A549 (cell line): ENCODE measurements at regions not wholly inside any gene's neighbourhood (a gene's known extent, or its start where the extent isn't known, plus 50 kb on each side); places are given as distances from the start of the nearest gene placed in this dataset.

Source experiments
- ATAC-seq, 2 experiments: fragments of 200-7000 bp in 1 of 2; fragments of >200 bp in 1 of 2; cut with Nextera tagmentation in 1 of 2; cut with Tn5 transposase in 1 of 2; 3 replicates each; pipeline versions ENCODE4 v1.8.0 to v1.9.1; 2018 to 2020; ENCODE audit warnings: mild to moderate bottlenecking in 1 of 2, moderate library complexity in 1 of 2
- CTCF ChIA-PET: fragments of 300-600 bp; sonication (Branson Sonifier 250); formaldehyde crosslinking; extraction: SDS; loops from one replicate; lab custom pipeline; 2021; ENCODE audit warnings: antibody characterized with exemption, inconsistent platforms; lab: Yijun Ruan, JAX
- POLR2A ChIA-PET: fragments of 350-600 bp; formaldehyde crosslinking; extraction: SDS; loops from one replicate; lab custom pipeline; 2021; ENCODE audit warnings: antibody characterized with exemption, inconsistent platforms; lab: Yijun Ruan, JAX
- DNase-seq, 2 experiments: peaks; one replicate each; pipeline versions ENCODE4 v3.0.0 to v3.0.0-alpha.2; 2011 to 2016; ENCODE audit warnings: low read depth in 1 of 2, low spot score in 1 of 2
- FAIRE-seq: peaks from 2 replicates; lab custom pipeline; 2011; peaks lifted over from hg19 to GRCh38; lab: Jason Lieb, UNC
- H3K27ac ChIP-seq, 2 experiments: fragments of >200 bp; sonication (Bioruptor Twin); formaldehyde crosslinking; 3 replicates each; pipeline ENCODE4 v1.5.1; 2016 to 2017
- H3K4me1 ChIP-seq: fragments of >200 bp; sonication (Bioruptor Twin); formaldehyde crosslinking; 3 replicates; pipeline ENCODE4 v1.6.1; 2016
- H3K4me2 ChIP-seq: fragments of >200 bp; sonication (Bioruptor Twin); formaldehyde crosslinking; 3 replicates; pipeline ENCODE4 v1.6.1; 2016
- H3K4me3 ChIP-seq: fragments of >200 bp; sonication (Bioruptor Twin); formaldehyde crosslinking; 3 replicates; pipeline ENCODE4 v1.5.1; 2016
- H3K9me3 ChIP-seq: fragments of >200 bp; sonication (Bioruptor Twin); formaldehyde crosslinking; 3 replicates; pipeline ENCODE4 v1.6.1; 2016
- BHLHE40 ChIP-seq: IDR thresholded peaks from 2 replicates; pipeline ENCODE4 v1.6.1; 2012; ENCODE audit warnings: low read depth, low read length, inconsistent platforms
- CBX8 ChIP-seq: fragments of 200-600 bp; sonication (generic); IDR thresholded peaks from 2 replicates; pipeline ENCODE4 v1.6.1; 2016
- CEBPB ChIP-seq, 2 experiments: fragments of >200 bp in 1 of 2; sonication (Bioruptor Twin) in 1 of 2; formaldehyde crosslinking in 1 of 2; IDR thresholded peaks; 2 replicates each; pipeline ENCODE4 v1.6.1; 2012 to 2016
- CHD4 ChIP-seq: fragments of 200-600 bp; sonication (generic); IDR thresholded peaks from 2 replicates; pipeline ENCODE4 v1.6.1; 2016; ENCODE audit warnings: antibody characterized with exemption, mild to moderate bottlenecking, borderline replicate concordance
- CTCF ChIP-seq: fragments of >200 bp; sonication (Bioruptor Twin); formaldehyde crosslinking; IDR thresholded peaks from 3 replicates; pipeline ENCODE4 v1.5.1; 2016
- EHF ChIP-seq: fragments of 250-450 bp; sonication (Bioruptor Pico); IDR thresholded peaks from 2 replicates; pipeline ENCODE4 v1.5.0; 2020; ENCODE audit warnings: mild to moderate bottlenecking
- FOSL2 ChIP-seq, 2 experiments: fragments of 450-650 bp in 1 of 2; fragments of >200 bp in 1 of 2; sonication (Bioruptor Twin) in 1 of 2; formaldehyde crosslinking; IDR thresholded peaks; 2 replicates each; pipeline versions ENCODE4 v1.5.0 to v1.6.1; 2016 to 2020; ENCODE audit warnings: mild to moderate bottlenecking in 1 of 2, moderate library complexity in 1 of 2
- HDAC2 ChIP-seq: fragments of 200-600 bp; sonication (generic); IDR thresholded peaks from 2 replicates; pipeline ENCODE4 v1.6.1; 2016
- JUN ChIP-seq, 2 experiments: fragments of >200 bp; sonication (Bioruptor Twin); formaldehyde crosslinking; IDR thresholded peaks; 2 replicates in 1 of 2; 3 replicates in 1 of 2; pipeline ENCODE4 v1.6.1; 2016 to 2017
- JUNB ChIP-seq: fragments of >200 bp; sonication (Bioruptor Twin); formaldehyde crosslinking; IDR thresholded peaks from 2 replicates; pipeline ENCODE4 v1.6.1; 2016
- MAX ChIP-seq: IDR thresholded peaks from 2 replicates; pipeline ENCODE4 v1.6.1; 2012
- MAZ ChIP-seq: fragments of 150-350 bp; IDR thresholded peaks from 2 replicates; pipeline ENCODE4 v1.6.1; 2014; ENCODE audit warnings: antibody characterized with exemption, low read depth, low read length, borderline replicate concordance
- NPAS2 ChIP-seq: fragments of 250-450 bp; sonication (Bioruptor Pico); IDR thresholded peaks from 2 replicates; pipeline ENCODE4 v1.8.0; 2022; ENCODE audit warnings: mild to moderate bottlenecking, moderate library complexity, borderline replicate concordance
- NR3C1 ChIP-seq: fragments of >200 bp; sonication (Bioruptor Twin); formaldehyde crosslinking; IDR thresholded peaks from 3 replicates; pipeline ENCODE4 v1.6.1; 2017
- PBX3 ChIP-seq: IDR thresholded peaks from 2 replicates; pipeline ENCODE4 v1.6.1; 2012
- PHF8 ChIP-seq: fragments of 200-600 bp; sonication (generic); IDR thresholded peaks from 2 replicates; pipeline ENCODE4 v1.6.1; 2016; ENCODE audit warnings: low read depth, mild to moderate bottlenecking, antibody characterized with exemption, moderate library complexity, borderline replicate concordance
- POLR2A ChIP-seq: IDR thresholded peaks from 2 replicates; pipeline ENCODE4 v1.6.1; 2012; ENCODE audit warnings: mild to moderate bottlenecking, low read length
- POLR2AphosphoS2 ChIP-seq: conservative IDR thresholded peaks from 2 replicates; pipeline ENCODE4 v1.6.1; 2012; ENCODE audit warnings: low read length, improper control_type of control experiment, inconsistent platforms
- RAD21 ChIP-seq, 2 experiments: fragments of >200 bp in 1 of 2; sonication (Bioruptor Twin) in 1 of 2; formaldehyde crosslinking in 1 of 2; IDR thresholded peaks in 1 of 2; conservative IDR thresholded peaks in 1 of 2; 2 replicates in 1 of 2; 3 replicates in 1 of 2; pipeline ENCODE4 v1.6.1; 2012 to 2018; ENCODE audit warnings: inconsistent platforms in 1 of 2
- REST ChIP-seq: fragments of 200-600 bp; sonication (generic); IDR thresholded peaks from 2 replicates; pipeline ENCODE4 v1.6.1; 2016; ENCODE audit warnings: antibody characterized with exemption, mild to moderate bottlenecking, moderate library complexity
- SREBF2 ChIP-seq: fragments of 450-650 bp; IDR thresholded peaks from 2 replicates; pipeline ENCODE4 v1.6.1; 2014; ENCODE audit warnings: mild to moderate bottlenecking, moderate library complexity
- TP53 ChIP-seq: fragments of 250-450 bp; sonication (Bioruptor Pico); IDR thresholded peaks from 2 replicates; pipeline ENCODE4 v1.5.0; 2021; ENCODE audit warnings: mild to moderate bottlenecking, moderate library complexity
- USF2 ChIP-seq: fragments of 450-650 bp; IDR thresholded peaks from 2 replicates; pipeline ENCODE4 v1.6.1; 2014; ENCODE audit warnings: antibody characterized with exemption
- ZC3H11A ChIP-seq: fragments of 450-650 bp; IDR thresholded peaks from 2 replicates; pipeline ENCODE4 v1.6.1; 2014; ENCODE audit warnings: antibody characterized with exemption, mild to moderate bottlenecking
- ZNF302 ChIP-seq: fragments of 250-450 bp; sonication (Bioruptor Pico); IDR thresholded peaks from 2 replicates; pipeline ENCODE4 v1.9.0; 2021; ENCODE audit warnings: inconsistent platforms, mild to moderate bottlenecking, moderate library complexity
- WGBS: methylation state at CpG from one replicate; pipeline ENCODE4 v1.1.6; 2017; ENCODE audit errors: missing lambda C conversion rate; 5-methylcytosine and 5-hydroxymethylcytosine counted together

GRCh38 chr1:112297536-112297935 is 98.5 kb upstream of the CTTNBP2NL start:
- no peak for ATAC-seq
- Histone ChIP-seq H3K4me2 (no peak overlapping the region), H3K4me3 (no peak overlapping the region), H3K27ac (no peak overlapping the region), H3K9me3 (no peaks in the 10 kb centered on the region), H3K4me1 (no peaks in the 10 kb centered on the region)
- no peak for FAIRE-seq
- ChIA-PET CTCF (interaction anchor here (0.7 kb wide), 1 partner anchor 11 kb away, joined by 3 read pairs; no protein-coding TSS in a partner anchor), POLR2A (no interaction called here)
- no peak for DNase-seq
- 11% methylated on average over 3 of the region's 3 CpGs for WGBS
- TF ChIP-seq HDAC2 = no peak
- TF ChIP-seq TP53 (CRISPR knock-in tag) = no peak
- TF ChIP-seq EHF (CRISPR knock-in tag) = no peak
- TF ChIP-seq CHD4 = no peak
- TF ChIP-seq FOSL2 (IDR thresholded peaks at IDR 0.05) = no peak
- TF ChIP-seq FOSL2 (CRISPR knock-in tag; IDR thresholded peaks at IDR 0.05) = no peak
- TF ChIP-seq ZC3H11A = no peak
- TF ChIP-seq PHF8 = no peak
- TF ChIP-seq MAX = no peak
- no peak for TF ChIP-seq POLR2A
- no peak for TF ChIP-seq POLR2AphosphoS2
- no peak for TF ChIP-seq ZNF302 (CRISPR knock-in tag)
- no peak for TF ChIP-seq JUN (IDR thresholded peaks at IDR 0.05)
- no peak for TF ChIP-seq REST
- no peak for TF ChIP-seq JUNB
- no peak for TF ChIP-seq SREBF2
- no peak for TF ChIP-seq CBX8
- TF ChIP-seq USF2 = no peak

- no peak for FAIRE-seq
- peak; percentile 20 to 41 for DNase-seq
- POLR2A ChIA-PET = no interaction called here
Measured at GRCh38 chr1:112298558-112298957, 97.5 kb upstream of the CTTNBP2NL start.

More at GRCh38 chr1:112298558-112298957, 97.5 kb upstream of the CTTNBP2NL start:
- CTCF ChIA-PET = interaction anchor here (0.9 to 1.3 kb wide), 2 partner anchors 10 to 20 kb away, joined by 3 to 5 read pairs; no protein-coding TSS in a partner anchor
- Histone ChIP-seq H3K4me3 (no peak overlapping the region), H3K9me3 (no peaks in the 10 kb centered on the region), H3K27ac (no peak overlapping the region), H3K4me2 (no peak overlapping the region), H3K4me1 (no peaks in the 10 kb centered on the region)
- 0% methylated on average over 1 of the region's 1 CpG for WGBS
- ATAC-seq = peak in 1 of 2 experiments; percentile 70; a peak in 3 of 6 replicates
- TF ChIP-seq CTCF = peak; percentile 28; the same call in 2 of the 3 replicates
- TF ChIP-seq BHLHE40 = no peak
- no peak for TF ChIP-seq CEBPB (IDR thresholded peaks at IDR 0.05)
- TF ChIP-seq PBX3 = no peak
- no peak for TF ChIP-seq NPAS2 (CRISPR knock-in tag)
- no peak for TF ChIP-seq MAZ
- TF ChIP-seq NR3C1 = no peak
- TF ChIP-seq RAD21 (conservative IDR thresholded peaks at IDR 0.05 in 1 of 2, IDR thresholded peaks at IDR 0.05 in 1 of 2) = peak in 1 of 2 experiments; percentile 32; a peak in 3 of 5 replicates
